NCI-H146 (cell line): ENCODE measurements at regions not wholly inside any gene's neighbourhood (a gene's known extent, or its start where the extent isn't known, plus 50 kb on each side); places are given as distances from the start of the nearest gene placed in this dataset.
"Not testable (repeated sequence)": the region's sequence is repeated elsewhere in the genome, so short reads cannot be mapped to it uniquely, and the experiment has no call there.

Experiments used
- DNase-seq: peaks from one replicate; lab custom pipeline; 2025; lab: John Stamatoyannopoulos, UW

DNA sequence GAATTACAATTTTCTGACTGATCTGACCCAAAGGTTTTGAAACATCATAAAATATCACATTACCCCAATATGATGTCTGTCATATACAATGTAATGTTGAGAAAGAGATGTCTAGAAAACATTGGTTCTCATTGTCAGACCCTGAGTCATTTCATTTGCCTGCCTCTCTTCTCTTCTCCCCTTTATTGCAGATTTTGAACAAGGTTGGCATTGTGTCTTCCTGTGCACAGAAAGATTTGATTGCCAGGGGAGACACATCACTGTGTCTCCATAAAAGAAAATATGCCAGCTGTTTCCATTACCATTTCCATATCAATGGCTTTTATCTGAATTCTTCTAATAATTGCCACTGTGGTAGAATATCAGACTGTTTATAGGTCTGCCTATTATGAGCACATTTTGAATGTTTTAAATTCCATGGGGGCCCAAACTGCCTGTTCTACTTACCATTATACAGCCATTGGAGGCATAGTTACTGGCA lies 65.6 kb downstream of the IFI44 start:
- DNase-seq = no peak

DNA sequence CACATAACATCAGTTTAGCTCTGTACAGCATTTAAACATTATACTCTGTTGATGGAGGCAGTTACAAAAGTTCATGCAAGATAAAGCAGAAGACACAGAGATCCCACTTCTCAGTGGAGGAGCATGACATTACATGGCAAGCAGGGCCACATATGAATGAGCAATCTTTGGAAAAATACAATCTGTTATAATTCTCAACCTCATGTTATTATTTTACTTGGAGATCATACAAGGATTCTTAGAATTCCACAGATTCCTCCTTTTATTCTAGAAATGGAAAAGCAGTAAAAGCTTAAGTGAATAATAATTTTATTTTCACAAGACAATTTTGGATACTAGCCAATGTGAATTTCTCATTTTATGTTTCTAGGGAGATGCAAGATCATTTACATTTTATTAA lies 66.6 kb downstream of the IFI44 start:
- no peak for DNase-seq

- DNase-seq = no peak
Measured at GRCh38 chr1:78718566-78718965, 68.9 kb downstream of the IFI44 start.

DNA sequence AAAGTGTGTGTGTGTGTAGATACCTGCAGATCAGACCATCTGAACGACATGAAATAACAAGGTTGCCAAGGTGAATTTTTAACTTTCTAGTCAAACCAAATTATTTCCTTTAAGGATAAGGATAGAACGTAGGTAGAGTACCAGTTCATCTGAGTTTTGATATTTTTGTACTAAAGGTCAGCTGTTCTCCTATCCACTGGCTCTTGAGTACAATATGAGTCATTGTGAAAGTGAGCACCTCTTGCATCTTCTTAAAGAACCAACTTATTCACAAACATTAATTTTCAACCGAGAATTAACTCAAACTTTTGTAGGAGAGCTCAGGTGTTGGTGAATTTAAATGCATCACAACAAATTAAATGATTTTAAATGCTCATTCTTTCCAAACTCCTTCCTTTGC lies 71.5 kb downstream of the IFI44 start:
- no peak for DNase-seq

DNA sequence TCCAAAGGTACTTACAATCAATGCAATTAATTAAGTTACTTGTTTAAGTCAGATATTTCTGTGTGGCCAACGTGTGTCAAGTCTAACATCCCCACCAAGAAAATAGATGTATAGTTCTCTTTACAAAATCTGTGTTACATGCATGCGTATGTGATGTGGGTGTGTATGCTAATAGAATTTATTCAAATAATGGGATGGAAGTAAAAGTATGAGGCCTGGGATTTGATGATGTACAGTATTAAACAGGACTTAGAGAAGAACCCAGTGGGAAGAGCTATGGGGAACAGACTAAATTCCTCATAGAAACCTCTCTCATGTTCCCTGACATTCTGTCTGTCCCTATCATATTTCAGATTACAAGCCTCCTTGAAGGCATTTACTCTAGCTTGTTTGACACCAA lies 72.5 kb downstream of the IFI44 start:
- no peak for DNase-seq

DNA sequence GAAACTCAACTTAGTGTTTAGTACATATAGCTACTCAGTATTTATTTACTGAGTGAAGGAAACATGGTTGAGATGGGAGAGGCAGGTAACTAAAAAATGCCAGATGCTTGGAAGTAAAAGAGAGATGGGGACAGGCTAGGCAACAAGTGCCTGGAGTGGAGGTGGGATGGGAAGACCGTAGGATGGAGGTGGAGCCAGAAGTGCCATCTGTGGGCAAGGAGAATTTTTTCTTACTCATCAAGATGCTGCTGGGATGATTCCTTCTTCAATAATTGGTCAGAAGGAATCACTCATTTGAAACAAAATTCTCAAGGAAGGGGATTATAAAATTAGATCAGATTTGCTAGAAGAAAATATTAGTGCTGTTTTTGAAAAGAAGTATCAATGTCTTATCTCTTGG lies 72.9 kb downstream of the IFI44 start:
- DNase-seq = no peak

DNA sequence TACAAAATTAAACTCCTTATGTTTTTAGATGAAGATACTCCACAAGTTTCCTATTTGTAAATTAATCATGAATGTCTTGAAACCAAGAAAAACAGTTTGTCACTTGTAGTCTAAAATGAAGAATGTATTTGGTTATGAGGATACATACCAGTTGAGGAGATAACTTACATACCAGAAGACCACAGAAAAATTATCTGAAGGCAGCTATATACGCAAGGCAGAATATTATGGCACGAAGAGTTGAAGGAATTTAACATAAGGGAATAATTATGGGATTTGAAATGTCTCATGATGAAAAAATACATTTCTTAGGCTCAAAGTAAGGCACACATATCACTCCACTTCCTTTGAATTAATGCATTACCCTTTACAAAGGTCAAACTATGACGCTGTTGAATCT lies 73.3 kb downstream of the IFI44 start:
- DNase-seq = no peak

GRCh38 chr1:78726686-78727085 lies 77.1 kb downstream of the IFI44 start:
- DNase-seq = no peak

GRCh38 chr1:78728359-78728758 lies 78.7 kb downstream of the IFI44 start:
- no peak for DNase-seq

DNA sequence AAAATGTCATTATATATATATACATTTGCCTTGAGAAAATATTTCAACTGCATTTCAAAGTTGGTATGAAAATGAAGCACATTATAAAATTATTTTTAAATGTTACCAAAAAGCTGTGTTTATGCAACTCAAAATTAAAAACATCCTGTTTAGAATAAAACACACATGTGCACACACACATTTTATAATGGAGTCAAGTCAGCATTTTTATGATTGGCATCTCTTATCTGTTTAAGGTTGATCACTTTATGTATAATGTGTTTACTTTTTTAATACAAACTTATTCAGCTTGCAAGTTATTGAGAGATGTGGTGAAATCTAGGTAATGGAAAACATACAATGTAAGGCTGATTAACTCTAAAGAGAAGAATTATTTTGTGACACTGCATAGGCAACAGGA lies 80.4 kb downstream of the IFI44 start:
- no peak for DNase-seq

DNA sequence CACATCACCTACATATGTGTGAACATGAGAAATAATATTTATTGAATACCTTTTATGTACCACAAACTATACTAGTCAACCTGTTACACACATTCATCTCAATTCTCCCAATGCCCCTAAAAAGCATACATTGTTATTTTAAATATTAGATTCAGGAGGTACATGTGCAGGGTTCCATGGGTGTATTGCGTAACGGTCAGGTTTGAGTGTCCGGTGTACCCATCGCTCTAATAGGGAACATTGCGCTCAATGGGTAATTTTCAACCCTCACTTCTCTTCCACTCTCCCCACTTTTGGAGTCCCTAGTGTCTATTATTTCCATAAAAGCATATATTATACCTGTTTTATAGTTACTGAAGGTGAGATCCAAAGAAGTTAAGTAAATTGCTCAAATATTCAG lies 82.0 kb downstream of the IFI44 start:
- no peak for DNase-seq

GRCh38 chr1:78737241-78737640 lies 87.6 kb downstream of the IFI44 start:
- no peak for DNase-seq

GRCh38 chr1:78743626-78744025 lies 94.0 kb downstream of the IFI44 start:
- DNase-seq = no peak

DNA sequence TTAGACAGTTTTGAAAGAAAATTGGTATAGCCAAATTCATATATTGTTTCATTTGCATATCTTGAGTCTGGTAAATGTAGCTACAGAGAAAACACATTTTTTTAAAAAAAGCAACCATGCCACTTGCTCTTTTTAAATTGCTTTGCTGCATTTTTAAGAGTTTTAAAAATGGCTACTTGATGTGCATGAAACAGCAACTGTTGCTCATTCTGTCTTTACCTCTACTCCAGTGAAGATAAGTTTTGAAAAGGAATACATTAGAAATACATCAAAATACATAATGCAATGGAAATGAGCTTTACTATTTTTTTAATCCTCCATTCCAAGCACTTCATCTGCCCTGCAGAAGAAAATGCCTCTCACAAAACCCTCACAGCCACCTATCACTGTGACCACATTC lies 95.5 kb downstream of the IFI44 start:
- no peak for DNase-seq

DNA sequence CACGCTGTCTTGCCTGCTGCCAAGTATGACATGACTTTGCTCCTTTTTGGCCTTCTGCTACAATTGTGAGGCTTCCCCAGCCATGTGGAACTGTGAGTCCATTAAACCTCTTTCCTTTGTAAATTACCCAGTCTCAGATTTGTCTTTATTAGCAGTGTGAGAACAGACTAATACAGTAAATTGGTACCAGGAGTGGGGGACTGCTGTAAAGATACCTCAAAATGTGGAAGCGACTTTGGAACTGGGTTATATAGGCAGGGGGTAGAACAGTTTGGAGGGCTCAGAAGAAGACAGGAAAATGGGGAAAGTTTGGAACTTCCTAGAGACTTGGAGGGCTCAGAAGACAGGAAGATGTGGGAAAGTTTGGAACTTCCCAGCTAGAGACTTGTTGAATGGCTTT lies 104.0 kb downstream of the IFI44 start:
- DNase-seq = not testable (repeated sequence)

GRCh38 chr1:78755986-78756385 lies 106.4 kb downstream of the IFI44 start:
- no peak for DNase-seq

DNA sequence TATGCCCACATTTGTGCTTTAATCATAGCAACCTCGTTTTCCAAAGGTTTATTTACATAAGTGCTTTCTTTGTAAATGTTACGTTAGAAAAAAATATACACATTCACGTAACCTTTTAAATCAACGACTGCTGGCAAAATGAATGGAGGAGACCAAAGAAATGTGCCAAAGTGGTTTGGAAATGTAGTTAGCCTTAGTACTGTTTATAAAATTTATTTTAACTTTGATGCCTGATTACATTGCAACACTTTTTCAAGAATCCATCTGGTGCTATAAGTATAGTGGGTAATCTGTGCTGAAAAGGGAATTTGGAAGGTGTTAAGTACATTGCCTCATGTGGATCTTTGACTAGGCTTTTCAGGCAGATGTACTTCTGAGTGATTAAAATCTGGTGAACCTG lies 108.9 kb downstream of the IFI44 start:
- DNase-seq = no peak

- DNase-seq = no peak
Measured at GRCh38 chr1:78759881-78760280, 110.2 kb downstream of the IFI44 start.

- no peak for DNase-seq
Measured at GRCh38 chr1:78760858-78761257, 111.2 kb downstream of the IFI44 start.

GRCh38 chr1:78762113-78762512 lies 112.5 kb downstream of the IFI44 start:
- DNase-seq = no peak

- DNase-seq = no peak
Measured at GRCh38 chr1:78765489-78765888, 115.9 kb downstream of the IFI44 start.

- no peak for DNase-seq
Measured at GRCh38 chr1:78779831-78780230, 130.2 kb downstream of the IFI44 start.

DNA sequence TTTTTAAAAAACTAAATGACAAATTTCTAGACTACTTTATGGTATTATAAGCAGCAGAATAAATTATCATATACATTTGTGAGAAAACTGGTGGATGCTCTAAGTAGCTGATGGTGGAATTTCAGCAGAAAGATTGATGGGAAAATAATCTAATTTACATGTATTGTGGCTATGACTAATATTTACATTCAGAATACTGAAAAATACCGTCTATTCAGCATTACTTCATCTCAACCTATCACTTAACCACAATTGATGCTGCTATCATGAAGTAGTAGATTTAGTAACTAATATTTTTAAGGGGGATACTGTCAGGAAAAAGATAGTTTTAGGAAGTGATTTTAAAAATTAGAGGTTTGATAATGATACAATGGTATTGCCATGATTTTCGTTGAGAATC lies 137.9 kb downstream of the IFI44 start:
- DNase-seq = no peak

DNA sequence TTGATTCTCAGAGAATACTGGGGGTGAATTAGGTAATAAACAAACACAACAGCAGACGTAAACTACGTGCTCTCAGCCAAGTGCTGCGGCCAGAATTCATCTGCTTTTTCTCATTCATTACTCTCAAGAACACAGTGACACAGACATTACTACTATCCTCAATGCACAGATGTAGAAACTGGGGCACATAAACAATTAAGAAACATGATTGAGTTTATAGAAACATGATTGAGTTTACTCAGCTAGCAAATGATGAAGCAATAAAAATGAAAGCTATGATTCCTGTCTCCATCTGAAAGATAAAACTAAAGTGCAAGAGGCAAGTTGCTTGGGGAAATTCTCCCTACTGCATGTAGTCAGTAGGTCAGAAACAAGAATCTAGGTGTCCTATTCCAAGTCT lies 140.5 kb downstream of the IFI44 start:
- no peak for DNase-seq

- DNase-seq = no peak
Measured at GRCh38 chr1:78792756-78793155, 143.1 kb downstream of the IFI44 start.
